D721Med (cell line): ENCODE measurements at regions not wholly inside any gene's neighbourhood (a gene's known extent, or its start where the extent isn't known, plus 50 kb on each side); places are given as distances from the start of the nearest gene placed in this dataset.

Experiments used
- DNase-seq: peaks from one replicate; pipeline ENCODE4 v3.0.0; 2011; ENCODE audit warnings: low spot score; ENCODE audit not compliant: insufficient read length
- FAIRE-seq: peaks from 2 replicates; lab custom pipeline; 2011; peaks lifted over from hg19 to GRCh38; lab: Jason Lieb, UNC
- TF ChIP-seq, protein P1 (sequence below): IDR thresholded peaks from 2 replicates; pipeline ENCODE4 v1.5.1; 2012; ENCODE audit warnings: mild to moderate bottlenecking, control low read depth; ENCODE audit not compliant: insufficient read depth; ENCODE audit errors: missing control alignments

DNA sequence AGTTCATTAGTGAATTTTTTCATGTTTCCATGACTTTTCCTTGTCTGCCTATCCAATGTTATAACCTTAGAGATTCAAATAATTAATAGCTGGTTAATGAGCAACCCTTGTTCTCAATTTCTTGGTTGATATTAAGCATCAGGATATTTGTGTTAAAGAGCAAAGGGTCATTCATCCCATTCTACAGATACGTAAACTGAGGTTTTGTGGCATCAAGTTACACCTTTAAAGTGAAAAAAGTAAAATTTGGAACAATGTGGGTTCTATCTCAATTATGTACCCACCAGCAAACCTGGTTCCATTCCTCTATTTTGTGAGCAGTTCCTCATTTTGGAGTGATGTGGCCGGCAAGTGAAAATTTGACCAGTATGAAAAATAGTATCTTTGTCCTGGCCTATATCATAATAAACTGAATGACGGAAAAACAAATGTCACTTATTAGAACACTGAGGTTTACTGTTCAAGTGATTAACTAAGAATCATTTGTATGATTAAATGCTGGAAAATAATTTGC, 220.5 kb upstream of the ATP5MC3 start:
- no peak for FAIRE-seq
- TF ChIP-seq, protein P1, sequence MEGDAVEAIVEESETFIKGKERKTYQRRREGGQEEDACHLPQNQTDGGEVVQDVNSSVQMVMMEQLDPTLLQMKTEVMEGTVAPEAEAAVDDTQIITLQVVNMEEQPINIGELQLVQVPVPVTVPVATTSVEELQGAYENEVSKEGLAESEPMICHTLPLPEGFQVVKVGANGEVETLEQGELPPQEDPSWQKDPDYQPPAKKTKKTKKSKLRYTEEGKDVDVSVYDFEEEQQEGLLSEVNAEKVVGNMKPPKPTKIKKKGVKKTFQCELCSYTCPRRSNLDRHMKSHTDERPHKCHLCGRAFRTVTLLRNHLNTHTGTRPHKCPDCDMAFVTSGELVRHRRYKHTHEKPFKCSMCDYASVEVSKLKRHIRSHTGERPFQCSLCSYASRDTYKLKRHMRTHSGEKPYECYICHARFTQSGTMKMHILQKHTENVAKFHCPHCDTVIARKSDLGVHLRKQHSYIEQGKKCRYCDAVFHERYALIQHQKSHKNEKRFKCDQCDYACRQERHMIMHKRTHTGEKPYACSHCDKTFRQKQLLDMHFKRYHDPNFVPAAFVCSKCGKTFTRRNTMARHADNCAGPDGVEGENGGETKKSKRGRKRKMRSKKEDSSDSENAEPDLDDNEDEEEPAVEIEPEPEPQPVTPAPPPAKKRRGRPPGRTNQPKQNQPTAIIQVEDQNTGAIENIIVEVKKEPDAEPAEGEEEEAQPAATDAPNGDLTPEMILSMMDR, result no peak
- DNase-seq, result no peak

DNA sequence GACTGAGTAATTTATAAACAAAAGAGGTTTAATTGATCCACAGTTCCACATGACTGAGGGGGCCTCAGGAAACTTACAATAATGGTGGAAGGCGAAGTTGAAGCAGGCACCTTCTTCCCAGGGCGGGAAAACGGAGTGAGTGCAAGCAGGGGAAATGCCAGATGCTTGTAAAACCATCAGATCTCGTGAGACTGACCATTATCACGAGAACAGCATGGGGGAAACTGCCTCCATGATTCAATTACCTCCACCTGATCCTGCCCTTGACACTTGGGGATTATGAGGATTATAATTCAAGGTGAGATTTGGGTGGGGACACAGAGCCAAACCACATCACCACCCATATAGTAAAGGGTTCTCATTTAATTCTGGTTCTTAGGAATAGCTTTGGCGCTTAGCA, 219.5 kb upstream of the ATP5MC3 start:
- DNase-seq (no peak), FAIRE-seq (no peak)
- TF ChIP-seq, protein P1, result no peak

DNA sequence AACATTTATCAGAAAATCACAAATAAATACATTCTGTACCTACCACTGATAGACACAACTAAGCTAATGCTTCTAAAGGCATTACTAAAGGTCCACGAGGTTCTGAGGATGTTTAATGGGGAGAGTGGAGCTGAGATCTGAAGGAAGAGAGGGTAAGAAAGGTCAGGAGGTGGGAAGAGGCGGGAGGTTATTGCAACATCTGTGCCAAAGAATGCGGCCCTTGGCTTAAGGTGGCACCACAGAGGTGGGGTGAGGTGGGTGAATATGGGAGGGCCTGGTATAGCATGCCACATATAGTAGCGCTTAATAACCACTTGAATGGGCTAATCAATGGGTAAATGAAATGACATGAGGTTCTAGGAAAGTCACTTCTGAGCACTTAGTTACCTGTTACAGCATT, 217.8 kb upstream of the ATP5MC3 start:
- DNase-seq (no peak), FAIRE-seq (no peak)
- TF ChIP-seq, protein P1, result no peak

DNA sequence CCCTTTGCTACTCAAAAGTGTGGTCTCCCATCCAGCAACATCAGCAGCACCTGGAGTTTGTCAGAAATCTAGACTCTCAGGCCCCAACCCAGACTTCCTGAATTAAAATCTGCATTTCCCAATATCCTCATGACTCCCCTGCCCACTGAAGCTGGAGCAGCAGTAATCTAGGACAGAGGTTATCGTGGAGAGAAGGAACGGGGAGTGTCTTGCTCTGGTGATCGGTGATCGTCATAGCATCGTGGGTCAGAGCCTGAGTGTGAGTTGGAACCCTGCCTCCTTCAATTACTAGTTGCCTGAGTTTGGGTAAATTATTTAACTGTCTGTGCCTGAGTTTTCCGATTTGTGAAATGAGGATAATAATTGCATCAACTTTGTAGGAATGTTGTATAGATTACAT, 217.3 kb upstream of the ATP5MC3 start:
- TF ChIP-seq, protein P1, result no peak
- DNase-seq (no peak), FAIRE-seq (no peak)

DNA sequence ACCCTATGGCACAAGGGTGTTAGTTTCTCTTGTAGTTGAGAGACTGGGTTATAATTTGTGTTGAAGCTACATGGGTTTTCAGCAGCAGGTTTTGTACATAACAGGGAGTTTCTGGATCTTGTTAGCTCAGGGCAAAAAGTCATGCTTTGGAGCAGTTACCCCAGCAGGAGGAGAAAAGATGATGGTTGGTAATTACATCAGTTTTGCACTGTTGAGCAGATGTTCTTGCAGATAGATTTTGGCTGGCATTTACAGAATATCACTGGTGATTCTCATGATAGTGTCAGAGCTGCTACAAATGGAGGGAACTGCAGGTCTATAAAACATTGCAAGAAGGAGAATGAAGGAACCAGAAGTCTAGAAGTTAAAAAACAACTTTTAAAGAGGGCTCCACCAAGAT, 215.2 kb upstream of the ATP5MC3 start:
- TF ChIP-seq, protein P1, result no peak
- DNase-seq (no peak), FAIRE-seq (no peak)

DNA sequence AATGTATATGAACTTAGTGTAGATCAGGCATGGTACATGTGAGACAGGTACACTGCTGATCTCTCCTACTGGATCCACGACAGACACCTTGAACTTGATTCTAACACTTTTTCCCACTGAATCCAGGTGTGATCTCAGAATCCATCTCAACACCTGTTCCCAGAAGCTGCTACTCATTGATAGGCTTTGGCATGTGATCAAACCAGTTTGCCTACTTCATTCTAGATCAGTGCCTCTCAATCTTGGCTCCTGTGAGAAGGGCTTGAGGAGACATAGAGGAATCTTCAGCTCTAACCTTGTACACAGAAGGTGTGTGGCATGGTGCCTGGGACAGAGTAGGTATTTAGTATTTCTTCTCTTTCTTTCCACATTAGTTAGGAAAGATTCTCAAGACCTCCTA, 212.3 kb upstream of the ATP5MC3 start:
- FAIRE-seq (no peak), DNase-seq (no peak)
- TF ChIP-seq, protein P1, result no peak

DNA sequence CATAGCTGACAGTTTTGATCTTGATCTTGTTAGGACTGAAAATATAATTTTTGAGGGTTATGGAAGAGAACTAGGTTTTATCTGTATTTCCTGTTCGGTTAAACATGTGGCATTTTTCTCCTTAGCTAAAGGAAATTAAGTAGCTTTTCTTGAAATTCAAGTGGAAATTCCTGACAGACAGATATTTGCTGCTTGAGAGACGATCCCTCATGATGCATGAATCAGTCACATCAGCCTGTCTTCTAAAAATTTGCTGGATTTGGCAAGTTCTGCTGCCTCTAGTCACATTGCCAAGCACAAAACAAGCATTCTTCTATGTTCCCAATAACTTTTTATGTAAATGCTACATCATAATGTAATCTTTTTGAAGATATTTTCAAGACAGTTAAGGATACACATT, 201.8 kb upstream of the ATP5MC3 start:
- DNase-seq (no peak), FAIRE-seq (no peak)
- TF ChIP-seq, protein P1, result no peak
